Left hindlimb (tissue), 1 donor: ENCODE measurements at regions not wholly inside any gene's neighbourhood (a gene's known extent, or its start where the extent isn't known, plus 50 kb on each side); places are given as distances from the start of the nearest gene placed in this dataset.

Source experiments
- DNase-seq: peaks from one replicate; pipeline ENCODE4 v3.0.0-alpha.2; 2018

- no peak for DNase-seq
Observed at GRCh38 chr12:4223273-4223845, 50.2 kb upstream of the CCND2 start.

- DNase-seq: no peak
Observed at GRCh38 chr12:4221258-4221620, 52.3 kb upstream of the CCND2 start.

- DNase-seq: no peak
Observed at GRCh38 chr12:4220536-4221257, 52.9 kb upstream of the CCND2 start.

GRCh38 chr12:4217091-4217490 lies 56.5 kb upstream of the CCND2 start:
- DNase-seq: no peak

DNA sequence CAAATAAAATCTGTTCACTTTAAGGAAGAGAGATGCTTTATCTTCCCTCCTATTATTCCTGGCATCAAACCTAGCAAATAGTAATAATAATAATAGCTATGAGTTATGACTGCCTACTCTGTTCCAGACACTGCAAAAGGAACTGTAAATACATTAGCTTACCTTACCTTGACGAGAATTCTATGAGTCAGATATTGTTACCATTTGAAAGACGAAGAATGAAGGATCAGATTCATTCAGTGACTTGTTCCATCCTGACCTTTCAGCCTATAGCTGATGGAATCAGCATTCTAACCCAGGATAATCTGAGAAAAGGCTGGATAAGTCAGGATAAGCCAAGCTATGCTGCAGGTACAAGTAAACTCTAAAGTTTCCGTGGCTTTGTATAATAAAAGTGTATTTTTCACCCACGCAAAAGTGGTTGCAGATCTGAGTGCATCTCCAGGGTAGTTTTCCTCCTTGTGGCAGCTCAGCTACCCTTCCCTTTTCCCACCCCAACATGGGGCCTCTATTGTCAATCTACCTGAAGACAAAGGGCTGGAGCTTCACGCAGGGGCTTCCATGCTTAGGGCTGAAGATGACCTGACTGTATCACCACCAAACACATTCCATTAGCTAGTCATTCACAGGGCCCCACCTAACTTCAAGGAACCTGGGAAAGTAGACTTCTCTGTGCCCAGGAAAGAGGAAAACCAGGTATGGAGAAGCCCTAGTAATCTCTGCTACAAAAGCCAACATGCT lies 57.2 kb upstream of the CCND2 start:
- DNase-seq: no peak

- no peak for DNase-seq
Observed at GRCh38 chr12:4215229-4216186, 58.1 kb upstream of the CCND2 start.

DNA sequence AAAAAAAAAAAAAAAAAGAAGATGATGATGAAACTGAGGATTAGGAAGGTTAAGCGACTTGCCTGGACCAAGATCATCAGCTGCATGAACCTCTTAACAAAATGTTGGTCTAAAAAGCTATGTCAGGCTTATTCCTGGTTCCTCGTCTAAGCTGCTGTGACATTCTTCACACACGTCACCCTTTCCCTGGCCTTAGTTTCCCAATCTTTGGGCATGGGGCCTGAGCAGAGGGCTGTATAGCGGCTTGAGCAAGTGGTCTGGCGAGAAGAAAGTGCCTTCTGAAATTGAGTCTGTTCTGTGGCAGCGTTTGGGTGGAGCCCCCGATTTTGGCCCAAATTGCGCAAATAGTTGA lies 58.7 kb upstream of the CCND2 start:
- DNase-seq: no peak

DNA sequence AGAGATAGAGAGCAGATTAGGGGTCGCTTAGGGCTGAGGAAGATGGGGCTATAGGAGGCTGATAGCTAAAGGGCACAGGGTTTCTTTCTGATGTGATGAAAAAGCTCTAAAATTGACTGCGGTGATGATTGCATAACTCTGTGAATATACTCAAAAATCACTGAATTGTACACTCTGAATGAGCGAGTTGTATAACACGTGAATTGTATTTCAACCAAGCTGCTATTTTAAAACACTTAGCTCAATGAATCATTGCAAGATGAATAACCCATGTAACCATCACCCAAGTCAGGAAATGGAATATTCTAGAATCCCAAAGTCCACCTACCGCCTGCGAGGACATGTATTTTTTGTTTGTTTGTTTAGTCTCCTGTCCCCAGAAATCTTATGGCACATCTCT lies 60.1 kb upstream of the CCND2 start:
- no peak for DNase-seq

GRCh38 chr12:4212845-4213244 lies 60.7 kb upstream of the CCND2 start:
- DNase-seq: no peak

- no peak for DNase-seq
Observed at GRCh38 chr12:4211372-4211771, 62.2 kb upstream of the CCND2 start.

DNA sequence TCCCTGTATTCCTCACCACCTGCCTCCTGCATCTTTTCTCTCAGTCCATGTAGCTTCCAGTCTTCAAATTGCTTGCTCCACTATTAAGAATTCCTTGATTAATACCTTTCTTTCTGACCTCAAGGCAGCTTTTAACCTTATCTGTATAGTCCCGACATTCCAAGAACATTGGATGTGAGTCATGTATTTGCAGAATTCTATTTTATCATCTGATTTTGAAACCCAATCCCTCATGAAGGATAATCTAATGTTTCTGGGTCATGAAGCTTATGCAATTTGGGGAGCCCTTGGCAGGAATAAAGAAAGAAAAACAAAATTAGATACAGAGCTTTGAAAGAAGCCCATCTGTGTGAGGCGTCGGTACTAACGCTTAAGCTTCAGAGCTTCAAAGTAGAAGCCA lies 63.4 kb upstream of the CCND2 start:
- no peak for DNase-seq

GRCh38 chr12:4206470-4206869 lies 67.1 kb upstream of the CCND2 start:
- no peak for DNase-seq

- DNase-seq: no peak
Observed at GRCh38 chr12:4203772-4204376, 69.7 kb upstream of the CCND2 start.

GRCh38 chr12:4202918-4203317 lies 70.6 kb upstream of the CCND2 start:
- no peak for DNase-seq

- DNase-seq: no peak
Observed at GRCh38 chr12:4202487-4202886, 71.1 kb upstream of the CCND2 start.

GRCh38 chr12:4201333-4202100 lies 72.0 kb upstream of the CCND2 start:
- DNase-seq: no peak

DNA sequence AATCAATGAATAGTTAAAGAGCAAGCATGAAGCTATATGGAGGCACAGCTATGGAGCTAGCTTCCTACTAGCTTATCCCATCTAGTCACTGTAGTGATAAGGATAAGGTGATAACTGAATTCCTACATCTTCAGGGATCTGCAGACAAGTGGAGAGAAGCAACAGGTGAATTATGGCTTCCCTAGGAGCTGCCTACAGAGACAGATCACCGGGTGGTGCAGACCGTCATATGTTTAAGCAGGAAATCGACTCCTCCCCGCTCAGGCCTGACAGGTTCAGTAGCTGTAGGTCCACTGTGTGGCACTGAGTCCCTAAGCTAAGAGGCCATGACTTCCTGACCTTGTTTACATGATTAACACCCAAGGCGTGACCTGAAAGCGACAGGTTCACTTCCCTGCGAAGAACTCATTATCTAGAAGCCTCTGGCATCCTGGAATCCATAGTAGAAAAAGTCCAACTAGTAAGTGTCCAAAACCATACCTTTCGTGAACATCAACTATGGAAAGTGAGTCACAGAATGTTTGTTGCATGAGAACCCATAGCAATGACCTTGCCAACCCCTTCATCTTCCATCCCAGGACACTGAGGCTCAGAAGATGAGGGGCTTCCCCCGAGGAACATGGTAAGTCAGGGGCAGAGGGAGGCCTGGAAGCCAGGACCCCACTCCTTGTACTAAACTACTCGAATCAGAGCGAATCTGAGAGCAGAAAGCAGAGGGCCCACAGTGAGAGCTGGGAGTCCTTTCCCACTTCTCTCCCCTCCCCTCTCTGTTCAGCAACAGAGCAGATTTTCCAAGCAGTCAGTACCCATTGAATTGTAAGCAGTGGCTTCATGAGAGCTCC lies 75.4 kb upstream of the CCND2 start:
- no peak for DNase-seq

DNA sequence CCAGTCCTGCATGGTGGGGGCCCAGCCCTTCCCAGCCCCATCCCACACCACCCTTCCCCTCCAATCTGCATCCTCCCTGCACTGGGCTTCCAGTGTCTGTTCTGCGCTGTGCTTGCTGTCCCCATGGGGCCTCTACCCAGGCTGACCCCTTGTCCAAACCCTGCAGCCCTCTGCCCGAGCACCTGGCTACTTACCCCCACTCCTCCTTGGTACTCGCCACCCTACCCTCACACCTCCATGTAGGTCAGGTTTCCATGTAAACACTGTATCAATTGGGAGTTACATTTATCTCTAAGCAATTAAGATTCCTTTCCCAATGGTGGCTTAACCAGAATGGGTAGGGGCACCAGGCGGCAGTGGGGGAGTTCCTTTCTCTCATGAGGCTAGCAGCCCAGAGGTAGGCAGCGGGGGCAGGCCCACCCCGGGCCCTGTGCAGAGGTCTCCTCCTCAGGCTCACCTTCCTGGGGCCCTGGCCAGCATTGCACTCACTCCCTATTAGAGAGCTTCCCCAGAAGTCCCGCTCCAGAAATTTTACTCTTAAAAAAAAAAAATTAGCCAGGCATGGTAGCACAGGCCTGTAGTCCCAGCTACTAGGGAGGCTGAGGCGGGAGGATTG lies 76.6 kb upstream of the CCND2 start:
- no peak for DNase-seq

DNA sequence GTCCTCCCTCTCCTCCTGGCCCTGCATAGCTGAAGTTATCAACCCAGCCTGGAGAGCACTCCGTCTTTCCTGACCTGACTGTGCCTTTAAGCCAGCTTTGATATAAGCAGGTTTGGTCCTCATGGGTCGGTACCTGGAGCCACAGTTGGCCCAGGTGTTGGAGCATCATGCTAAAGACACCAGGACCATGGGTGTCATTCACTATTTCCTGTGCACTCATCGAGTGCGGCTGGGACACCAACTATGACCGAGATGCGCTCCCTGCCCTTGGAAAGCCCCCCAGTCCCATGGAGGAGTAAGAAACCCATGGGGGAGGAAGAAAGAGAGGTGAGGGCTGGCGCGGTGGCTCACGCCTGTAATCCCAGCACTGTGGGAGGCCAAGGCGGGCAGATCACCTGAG lies 78.9 kb upstream of the CCND2 start:
- DNase-seq: no peak

DNA sequence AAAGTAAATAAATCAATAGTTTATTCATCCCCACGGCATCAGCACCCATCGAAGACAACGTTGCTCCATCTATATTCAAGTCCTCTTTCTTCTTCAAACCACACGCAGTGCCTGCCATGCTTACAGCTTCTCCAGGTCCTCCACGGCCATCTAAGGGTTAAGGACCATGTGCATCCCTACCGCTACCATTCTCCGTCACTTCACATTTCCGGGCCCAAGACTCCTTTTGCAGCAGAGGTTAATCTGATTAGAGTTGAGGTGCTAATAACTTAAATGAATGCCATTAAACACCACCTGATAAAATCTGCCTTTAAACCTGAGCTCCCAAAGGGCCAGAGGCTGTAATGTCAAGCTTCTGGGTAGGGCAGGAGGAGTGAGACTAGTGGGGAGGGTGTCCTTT lies 79.7 kb upstream of the CCND2 start:
- no peak for DNase-seq

DNA sequence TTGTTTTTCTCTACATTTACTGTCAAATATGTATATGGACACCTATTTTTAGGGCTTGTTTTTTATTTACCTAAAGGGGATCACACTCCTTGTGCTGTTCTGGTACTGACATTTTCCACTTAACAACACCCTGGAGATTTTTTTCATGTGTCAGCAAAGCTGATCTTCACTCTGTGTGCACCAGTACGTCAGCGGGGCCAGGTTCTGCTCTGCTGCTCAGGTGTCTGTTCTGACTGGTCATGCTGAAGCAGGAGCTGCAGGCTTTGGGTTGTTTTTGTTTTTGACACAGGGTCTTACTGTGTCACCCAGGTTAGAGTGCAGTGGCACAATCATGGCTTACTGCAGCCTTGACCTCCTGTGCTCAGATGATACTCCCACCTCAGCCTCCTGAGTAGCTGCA lies 81.9 kb upstream of the CCND2 start:
- no peak for DNase-seq
